ENCODE measurements at regions not wholly inside any gene's neighbourhood (a gene's known extent, or its start where the extent isn't known, plus 50 kb on each side); places are given as distances from the start of the nearest gene placed in this dataset.

GRCh38 chr2:66794551-66794950, 359.6 kb downstream of the MEIS1 start:
- DNase-seq (ENCODE audit: low spot score), result no peak
- TF ChIP-seq CTCF (IDR thresholded peaks at IDR 0.05; ENCODE audit: extremely low read depth, missing control alignments), result no peak

- no peak for DNase-seq (ENCODE audit: low spot score)
- no peak for TF ChIP-seq CTCF (IDR thresholded peaks at IDR 0.05; ENCODE audit: extremely low read depth, missing control alignments)
These were observed 368.0 kb downstream of the MEIS1 start for GRCh38 chr2:66802877-66803276.

GRCh38 chr2:66803726-66804125, 368.8 kb downstream of the MEIS1 start:
- TF ChIP-seq CTCF (IDR thresholded peaks at IDR 0.05; ENCODE audit: extremely low read depth, missing control alignments), result no peak
- DNase-seq (ENCODE audit: low spot score), result no peak

- no peak for TF ChIP-seq CTCF (IDR thresholded peaks at IDR 0.05; ENCODE audit: extremely low read depth, missing control alignments)
- DNase-seq (ENCODE audit: low spot score), result no peak
These were observed 370.3 kb downstream of the MEIS1 start for GRCh38 chr2:66805016-66805865.

GRCh38 chr2:66805968-66806367, 371.0 kb downstream of the MEIS1 start:
- no peak for DNase-seq (ENCODE audit: low spot score)
- no peak for TF ChIP-seq CTCF (IDR thresholded peaks at IDR 0.05; ENCODE audit: extremely low read depth, missing control alignments)

GRCh38 chr2:66813525-66813924, 378.6 kb downstream of the MEIS1 start:
- TF ChIP-seq CTCF (IDR thresholded peaks at IDR 0.05; ENCODE audit: extremely low read depth, missing control alignments), result no peak
- no peak for DNase-seq (ENCODE audit: low spot score)

- no peak for TF ChIP-seq CTCF (IDR thresholded peaks at IDR 0.05; ENCODE audit: extremely low read depth, missing control alignments)
These were observed 379.1 kb downstream of the MEIS1 start for GRCh38 chr2:66813976-66814375.

More at GRCh38 chr2:66813976-66814375, 379.1 kb downstream of the MEIS1 start:
- DNase-seq (ENCODE audit: low spot score), result no peak
